ENCODE measurements at regions not wholly inside any gene's neighbourhood (a gene's known extent, or its start where the extent isn't known, plus 50 kb on each side); places are given as distances from the start of the nearest gene placed in this dataset.

DNA sequence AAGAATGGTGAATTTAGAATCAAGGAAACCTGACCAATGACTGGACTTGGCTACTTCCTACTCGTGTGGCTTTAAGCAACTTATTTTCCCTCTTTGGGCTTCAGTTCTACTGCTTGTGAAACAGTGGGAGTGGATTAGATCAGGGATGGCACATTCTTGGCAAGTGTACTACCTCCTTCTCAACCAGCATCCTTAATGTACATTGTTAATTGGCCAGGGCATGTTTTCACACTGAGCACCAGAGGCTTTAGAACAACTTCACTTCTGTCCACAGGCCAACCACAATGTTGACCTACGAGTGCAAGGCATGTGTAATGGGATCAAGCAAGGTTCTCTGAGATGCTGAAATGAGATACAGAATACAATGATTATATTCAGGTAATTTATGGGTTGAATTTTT is 315.3 kb downstream of the ADRA2A start:
- Mint-ChIP-seq H3K27ac (no peak overlapping the region), H3K4me1 (no peaks in the 10 kb centered on the region), H3K27me3 (peaks cover 3 to 4% of the 10 kb centered on the region in 2 donors), H3K4me3 (no peak overlapping the region), H3K36me3 (no peaks in the 10 kb centered on the region), H3K9me3 (peaks cover 0 to 5% (median under 1%) of the 10 kb centered on the region in 8 donors)
- Histone ChIP-seq H3K27me3 (ENCODE audit: insufficient read depth, low read length) (no peaks in the 10 kb centered on the region), H3K9me3 (ENCODE audit: control insufficient read depth in 1 of 2, low read length in 2 of 2) (no peaks in the 10 kb centered on the region), H3K4me3 (ENCODE audit: low read length in 2 of 2) (no peak overlapping the region), H3K27ac (ENCODE audit: low read depth, low read length) (no peak overlapping the region), H3K36me3 (ENCODE audit: insufficient read depth, low read length) (no peaks in the 10 kb centered on the region), H3K4me1 (ENCODE audit: insufficient read depth, low read length) (no peaks in the 10 kb centered on the region)
- no peak for DNase-seq
- ChIA-PET POLR2A (ENCODE audit: partially characterized antibody) (no interaction called here), CTCF (ENCODE audit: partially characterized antibody) (no interaction called here)
- intact Hi-C loops (cut with micrococcal nuclease) = no loop called here

- H3K36me3 Mint-ChIP-seq = no peaks in the 10 kb centered on the region
- no peak overlapping the region for H3K27ac ChIP-seq (ENCODE audit: low read depth, low read length)
- no peak overlapping the region for H3K4me3 ChIP-seq (ENCODE audit: low read length in 2 of 2)
- H3K9me3 Mint-ChIP-seq = peaks cover 0 to 3% (median under 1%) of the 10 kb centered on the region in 8 donors
- H3K27ac Mint-ChIP-seq = no peak overlapping the region
- no peak overlapping the region for H3K4me3 Mint-ChIP-seq
- intact Hi-C loops (cut with micrococcal nuclease) = no loop called here
- ChIA-PET CTCF (ENCODE audit: partially characterized antibody) (no interaction called here), POLR2A (ENCODE audit: partially characterized antibody) (no interaction called here)
- H3K4me1 Mint-ChIP-seq = no peaks in the 10 kb centered on the region
- no peak for DNase-seq
- H3K36me3 ChIP-seq (ENCODE audit: insufficient read depth, low read length) = no peaks in the 10 kb centered on the region
- no peaks in the 10 kb centered on the region for H3K27me3 ChIP-seq (ENCODE audit: insufficient read depth, low read length)
- H3K27me3 Mint-ChIP-seq = peaks cover 2% of the 10 kb centered on the region in 2 donors
- H3K4me1 ChIP-seq (ENCODE audit: insufficient read depth, low read length) = no peaks in the 10 kb centered on the region
- no peaks in the 10 kb centered on the region for H3K9me3 ChIP-seq (ENCODE audit: control insufficient read depth in 1 of 2, low read length in 2 of 2)
These were observed 316.1 kb downstream of the ADRA2A start for GRCh38 chr10:111392910-111393309.

- POLR2A ChIA-PET (ENCODE audit: partially characterized antibody) = interaction anchor here (0.6 kb wide), 1 partner anchor 810 kb away, joined by 3 read pairs; no protein-coding TSS in a partner anchor
- Mint-ChIP-seq H3K27ac (no peak overlapping the region), H3K27me3 (peaks cover 4 to 20% of the 10 kb centered on the region in 2 donors)
These were observed 333.9 kb downstream of the ADRA2A start for GRCh38 chr10:111410740-111411139.

GRCh38 chr10:111425459-111425858 is 348.6 kb downstream of the ADRA2A start:
- CTCF ChIA-PET (ENCODE audit: partially characterized antibody) = no interaction called here

More at GRCh38 chr10:111410740-111411139, 333.9 kb downstream of the ADRA2A start:
- DNase-seq = no peak
- Histone ChIP-seq H3K27ac (ENCODE audit: low read depth, low read length) (no peak overlapping the region), H3K4me3 (ENCODE audit: low read length in 2 of 2) (no peak overlapping the region), H3K36me3 (ENCODE audit: insufficient read depth, low read length) (no peaks in the 10 kb centered on the region), H3K4me1 (ENCODE audit: insufficient read depth, low read length) (no peaks in the 10 kb centered on the region), H3K9me3 (ENCODE audit: control insufficient read depth in 1 of 2, low read length in 2 of 2) (no peaks in the 10 kb centered on the region), H3K27me3 (ENCODE audit: insufficient read depth, low read length) (no peaks in the 10 kb centered on the region)
- CTCF ChIA-PET (ENCODE audit: partially characterized antibody) = no interaction called here
- Mint-ChIP-seq H3K4me3 (no peak overlapping the region), H3K9me3 (peaks cover 0 to 2% (median 0%) of the 10 kb centered on the region in 8 donors), H3K36me3 (no peaks in the 10 kb centered on the region), H3K4me1 (peaks cover 0 to 5% (median 4%) of the 10 kb centered on the region in 4 donors)
- intact Hi-C loops (cut with micrococcal nuclease) = no loop called here

GRCh38 chr10:111429288-111430028 is 352.6 kb downstream of the ADRA2A start:
- no peaks in the 10 kb centered on the region for H3K9me3 ChIP-seq (ENCODE audit: control insufficient read depth in 1 of 2, low read length in 2 of 2)
- no peak overlapping the region for H3K27ac ChIP-seq (ENCODE audit: low read depth, low read length)
- no peaks in the 10 kb centered on the region for H3K4me1 Mint-ChIP-seq
- DNase-seq = no peak
- H3K27me3 ChIP-seq (ENCODE audit: insufficient read depth, low read length) = no peaks in the 10 kb centered on the region
- H3K27ac Mint-ChIP-seq = no peak overlapping the region
- no peak overlapping the region for H3K4me3 ChIP-seq (ENCODE audit: low read length in 2 of 2)
- no peaks in the 10 kb centered on the region for H3K36me3 Mint-ChIP-seq
- no peak overlapping the region for H3K4me3 Mint-ChIP-seq
- intact Hi-C loops (cut with micrococcal nuclease) = no loop called here
- POLR2A ChIA-PET (ENCODE audit: partially characterized antibody) = no interaction called here
- CTCF ChIA-PET (ENCODE audit: partially characterized antibody) = no interaction called here
- no peaks in the 10 kb centered on the region for H3K4me1 ChIP-seq (ENCODE audit: insufficient read depth, low read length)
- peaks cover 0 to 5% of the 10 kb centered on the region in 2 donors for H3K27me3 Mint-ChIP-seq
- H3K36me3 ChIP-seq (ENCODE audit: insufficient read depth, low read length) = no peaks in the 10 kb centered on the region
- no peaks in the 10 kb centered on the region for H3K9me3 Mint-ChIP-seq

More at GRCh38 chr10:111425459-111425858, 348.6 kb downstream of the ADRA2A start:
- Histone ChIP-seq H3K27me3 (ENCODE audit: insufficient read depth, low read length) (no peaks in the 10 kb centered on the region), H3K4me1 (ENCODE audit: insufficient read depth, low read length) (no peaks in the 10 kb centered on the region), H3K4me3 (ENCODE audit: low read length in 2 of 2) (no peak overlapping the region), H3K9me3 (ENCODE audit: control insufficient read depth in 1 of 2, low read length in 2 of 2) (no peaks in the 10 kb centered on the region), H3K27ac (ENCODE audit: low read depth, low read length) (no peak overlapping the region), H3K36me3 (ENCODE audit: insufficient read depth, low read length) (no peaks in the 10 kb centered on the region)
- Mint-ChIP-seq H3K4me3 (no peak overlapping the region), H3K27me3 (peaks cover 6 to 7% of the 10 kb centered on the region in 2 donors), H3K9me3 (no peaks in the 10 kb centered on the region), H3K27ac (no peak overlapping the region), H3K4me1 (no peaks in the 10 kb centered on the region), H3K36me3 (no peaks in the 10 kb centered on the region)
- intact Hi-C loops (cut with micrococcal nuclease) = no loop called here
- DNase-seq = no peak
- POLR2A ChIA-PET (ENCODE audit: partially characterized antibody) = no interaction called here

- H3K4me1 Mint-ChIP-seq = no peaks in the 10 kb centered on the region
- H3K27me3 Mint-ChIP-seq = peaks cover 0 to 5% of the 10 kb centered on the region in 2 donors
- Histone ChIP-seq H3K4me3 (ENCODE audit: low read length in 2 of 2) (no peak overlapping the region), H3K36me3 (ENCODE audit: insufficient read depth, low read length) (no peaks in the 10 kb centered on the region), H3K4me1 (ENCODE audit: insufficient read depth, low read length) (no peaks in the 10 kb centered on the region), H3K27me3 (ENCODE audit: insufficient read depth, low read length) (no peaks in the 10 kb centered on the region), H3K27ac (ENCODE audit: low read depth, low read length) (no peak overlapping the region), H3K9me3 (ENCODE audit: control insufficient read depth in 1 of 2, low read length in 2 of 2) (no peaks in the 10 kb centered on the region)
- H3K9me3 Mint-ChIP-seq = no peaks in the 10 kb centered on the region
- POLR2A ChIA-PET (ENCODE audit: partially characterized antibody) = no interaction called here
- H3K36me3 Mint-ChIP-seq = no peaks in the 10 kb centered on the region
- intact Hi-C loops (cut with micrococcal nuclease) = no loop called here
- no peak overlapping the region for H3K27ac Mint-ChIP-seq
- DNase-seq = no peak
- CTCF ChIA-PET (ENCODE audit: partially characterized antibody) = no interaction called here
- H3K4me3 Mint-ChIP-seq = no peak overlapping the region
These were observed 353.2 kb downstream of the ADRA2A start for GRCh38 chr10:111430070-111430469.

DNA sequence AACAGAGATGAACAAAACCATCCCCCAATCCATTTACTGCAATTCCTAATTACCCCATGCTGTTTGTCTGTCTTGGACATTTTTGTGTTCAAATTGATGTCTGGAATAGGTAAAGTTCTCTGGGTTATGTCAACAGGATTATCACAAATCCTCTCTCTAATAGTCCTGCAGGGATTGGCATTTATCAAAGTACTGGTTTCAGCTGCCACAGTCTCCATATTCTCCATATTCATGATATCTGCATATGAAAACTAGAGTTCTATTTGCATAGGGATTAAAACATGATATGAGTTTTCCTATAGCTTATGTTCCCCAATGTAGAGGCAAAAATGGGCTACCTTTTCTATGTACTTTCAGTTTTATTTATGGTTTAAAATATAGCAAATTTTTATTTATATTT is 355.8 kb downstream of the ADRA2A start:
- Histone ChIP-seq H3K27me3 (ENCODE audit: insufficient read depth, low read length) (no peaks in the 10 kb centered on the region), H3K27ac (ENCODE audit: low read depth, low read length) (no peak overlapping the region), H3K9me3 (ENCODE audit: control insufficient read depth in 1 of 2, low read length in 2 of 2) (no peaks in the 10 kb centered on the region), H3K4me3 (ENCODE audit: low read length in 2 of 2) (no peak overlapping the region), H3K36me3 (ENCODE audit: insufficient read depth, low read length) (no peaks in the 10 kb centered on the region), H3K4me1 (ENCODE audit: insufficient read depth, low read length) (no peaks in the 10 kb centered on the region)
- ChIA-PET POLR2A (ENCODE audit: partially characterized antibody) (no interaction called here), CTCF (ENCODE audit: partially characterized antibody) (no interaction called here)
- peaks cover 4 to 5% of the 10 kb centered on the region in 2 donors for H3K27me3 Mint-ChIP-seq
- H3K36me3 Mint-ChIP-seq = no peaks in the 10 kb centered on the region
- no peak for DNase-seq
- H3K4me3 Mint-ChIP-seq = no peak overlapping the region
- intact Hi-C loops (cut with micrococcal nuclease) = no loop called here
- no peak overlapping the region for H3K27ac Mint-ChIP-seq
- H3K4me1 Mint-ChIP-seq = no peaks in the 10 kb centered on the region
- H3K9me3 Mint-ChIP-seq = no peaks in the 10 kb centered on the region
